GM12874 (cell line): ENCODE measurements at regions not wholly inside any gene's neighbourhood (a gene's known extent, or its start where the extent isn't known, plus 50 kb on each side); places are given as distances from the start of the nearest gene placed in this dataset.

Experiments
- TF ChIP-seq, protein P1 (sequence below): IDR thresholded peaks from 2 replicates; pipeline ENCODE4 v1.5.1; 2011; ENCODE audit warnings: low read depth, mild to moderate bottlenecking, control low read depth, low read length, moderate library complexity; ENCODE audit not compliant: insufficient read depth

GRCh38 chr18:55031576-55031975 is 72.3 kb upstream of the CCDC68 start:
- TF ChIP-seq, protein P1, sequence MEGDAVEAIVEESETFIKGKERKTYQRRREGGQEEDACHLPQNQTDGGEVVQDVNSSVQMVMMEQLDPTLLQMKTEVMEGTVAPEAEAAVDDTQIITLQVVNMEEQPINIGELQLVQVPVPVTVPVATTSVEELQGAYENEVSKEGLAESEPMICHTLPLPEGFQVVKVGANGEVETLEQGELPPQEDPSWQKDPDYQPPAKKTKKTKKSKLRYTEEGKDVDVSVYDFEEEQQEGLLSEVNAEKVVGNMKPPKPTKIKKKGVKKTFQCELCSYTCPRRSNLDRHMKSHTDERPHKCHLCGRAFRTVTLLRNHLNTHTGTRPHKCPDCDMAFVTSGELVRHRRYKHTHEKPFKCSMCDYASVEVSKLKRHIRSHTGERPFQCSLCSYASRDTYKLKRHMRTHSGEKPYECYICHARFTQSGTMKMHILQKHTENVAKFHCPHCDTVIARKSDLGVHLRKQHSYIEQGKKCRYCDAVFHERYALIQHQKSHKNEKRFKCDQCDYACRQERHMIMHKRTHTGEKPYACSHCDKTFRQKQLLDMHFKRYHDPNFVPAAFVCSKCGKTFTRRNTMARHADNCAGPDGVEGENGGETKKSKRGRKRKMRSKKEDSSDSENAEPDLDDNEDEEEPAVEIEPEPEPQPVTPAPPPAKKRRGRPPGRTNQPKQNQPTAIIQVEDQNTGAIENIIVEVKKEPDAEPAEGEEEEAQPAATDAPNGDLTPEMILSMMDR, result no peak

- TF ChIP-seq, protein P1, result no peak
Measured at GRCh38 chr18:55031164-55031563, 71.9 kb upstream of the CCDC68 start.

DNA sequence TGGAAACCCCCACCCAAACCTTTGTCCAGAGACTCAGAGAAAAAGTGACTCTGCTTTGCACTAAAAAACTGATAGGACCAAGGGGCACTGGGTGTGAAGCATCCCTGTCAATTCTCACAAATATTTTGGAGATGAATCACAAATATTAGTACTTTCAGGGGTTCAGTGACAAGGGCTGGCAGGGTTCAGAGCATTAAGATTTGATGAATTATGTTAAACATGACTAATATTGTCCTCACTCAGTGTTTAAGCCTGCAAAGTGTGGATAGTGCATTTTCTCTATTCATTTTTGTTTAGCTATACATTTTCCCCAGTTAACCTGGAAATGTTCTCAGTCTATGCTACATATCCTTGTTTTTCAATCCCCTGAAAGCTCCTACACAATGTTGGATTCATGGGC is 65.3 kb upstream of the CCDC68 start:
- TF ChIP-seq, protein P1, result no peak

- TF ChIP-seq, protein P1, result no peak
Measured at GRCh38 chr18:55018602-55019001, 59.3 kb upstream of the CCDC68 start.

DNA sequence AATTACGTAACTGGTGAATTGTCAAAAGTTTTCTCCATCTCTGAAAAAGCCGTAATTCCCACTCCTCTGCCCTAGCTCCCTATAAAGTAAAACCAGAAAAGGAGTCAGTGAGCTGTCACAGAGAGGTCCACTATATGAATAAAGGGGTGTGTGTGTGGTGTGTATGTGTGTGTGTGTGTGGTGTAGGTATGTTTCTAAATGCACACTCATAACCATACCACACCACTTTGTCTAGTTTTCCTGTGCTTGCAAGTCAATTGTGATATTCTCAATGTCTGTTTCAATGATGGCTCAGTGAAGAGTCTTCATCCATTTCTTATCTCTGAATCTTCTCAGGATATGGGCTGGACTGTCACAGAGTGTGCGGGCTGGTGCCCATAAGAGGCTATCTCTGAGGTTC is 54.8 kb upstream of the CCDC68 start:
- TF ChIP-seq, protein P1, result no peak

- TF ChIP-seq, protein P1, result no peak
Measured at GRCh38 chr18:55013685-55014084, 54.4 kb upstream of the CCDC68 start.

GRCh38 chr18:55013086-55013485 is 53.8 kb upstream of the CCDC68 start:
- TF ChIP-seq, protein P1, result no peak

GRCh38 chr18:55012008-55012407 is 52.7 kb upstream of the CCDC68 start:
- TF ChIP-seq, protein P1, result no peak
